Naive thymus-derived CD4-positive, alpha-beta T cell (primary cell): ENCODE measurements at regions not wholly inside any gene's neighbourhood (a gene's known extent, or its start where the extent isn't known, plus 50 kb on each side); places are given as distances from the start of the nearest gene placed in this dataset.

ENCODE experiments used
- ATAC-seq: fragments of 150-1000 bp; cut with Tn5 transposase; 2 replicates; pipeline ENCODE4 v1.10.0; 2021; ENCODE audit warnings: mild to moderate bottlenecking, moderate library complexity
- CTCF ChIA-PET: fragments of 350-600 bp; sonication (Branson Sonifier 250); formaldehyde crosslinking; loops from one replicate; lab custom pipeline; 2021; ENCODE audit warnings: antibody characterized with exemption; lab: Charles Lee
- POLR2A ChIA-PET: fragments of 350-600 bp; sonication (Branson Sonifier 250); formaldehyde crosslinking; loops from one replicate; lab custom pipeline; 2021; ENCODE audit warnings: antibody characterized with exemption, inconsistent platforms; lab: Charles Lee
- DNase-seq, 9 donors: peaks; one replicate each; pipeline versions ENCODE4 v3.0.0 to v3.0.0-alpha.2; 2020 to 2022; ENCODE audit warnings: mixed read lengths in 1 of 9
- H3K27ac ChIP-seq: one replicate; pipeline ENCODE4 v1.7.0; 2013; ENCODE audit warnings: mild to moderate bottlenecking, low read depth, low read length, moderate library complexity
- H3K27me3 ChIP-seq, 2 donors: one replicate each; pipeline ENCODE4 v1.7.0; 2013; ENCODE audit warnings: low read length in 2 of 2, mild to moderate bottlenecking in 2 of 2, moderate library complexity in 2 of 2; ENCODE audit not compliant: control insufficient read depth in 2 of 2, insufficient read depth in 2 of 2
- H3K36me3 ChIP-seq, 3 experiments: 1 replicate in 2 of 3; 2 replicates in 1 of 3; pipeline ENCODE4 v1.7.0; 2013; ENCODE audit warnings: low read length in 3 of 3, mild to moderate bottlenecking in 3 of 3, moderate library complexity in 1 of 3; ENCODE audit not compliant: insufficient read depth in 3 of 3, control insufficient read depth in 2 of 3
- H3K4me1 ChIP-seq, 2 donors: one replicate each; pipeline ENCODE4 v1.7.0; 2013; ENCODE audit warnings: low read length in 2 of 2, mild to moderate bottlenecking in 2 of 2, moderate library complexity in 1 of 2; ENCODE audit not compliant: control insufficient read depth in 2 of 2, insufficient read depth in 2 of 2
- H3K4me3 ChIP-seq: 2 replicates; pipeline ENCODE4 v1.7.0; 2013; ENCODE audit warnings: mild to moderate bottlenecking, low read length
- H3K9me3 ChIP-seq, 3 experiments: 1 replicate in 2 of 3; 2 replicates in 1 of 3; pipeline ENCODE4 v1.7.0; 2013; ENCODE audit warnings: low read length in 3 of 3; ENCODE audit not compliant: control insufficient read depth in 2 of 3
- H3K27ac Mint-ChIP-seq, 9 donors: one replicate each; pipeline ENCODE4 v1.8.0; 2020 to 2022; ENCODE audit warnings: mixed read lengths in 9 of 9, mild to moderate bottlenecking in 8 of 9, moderate library complexity in 5 of 9, inconsistent platforms in 2 of 9
- H3K27me3 Mint-ChIP-seq, 5 donors: one replicate each; pipeline ENCODE4 v1.8.0; 2021 to 2022; ENCODE audit warnings: mixed read lengths in 5 of 5, mild to moderate bottlenecking in 1 of 5
- H3K36me3 Mint-ChIP-seq, 5 donors: one replicate each; pipeline ENCODE4 v1.8.0; 2020 to 2022; ENCODE audit warnings: mixed read lengths in 5 of 5, mild to moderate bottlenecking in 3 of 5, inconsistent platforms in 1 of 5
- H3K4me1 Mint-ChIP-seq, 7 donors: one replicate each; pipeline ENCODE4 v1.8.0; 2020 to 2022; ENCODE audit warnings: mixed read lengths in 7 of 7, mild to moderate bottlenecking in 3 of 7, inconsistent platforms in 1 of 7
- H3K4me3 Mint-ChIP-seq, 10 donors: one replicate each; pipeline ENCODE4 v1.8.0; 2020 to 2022; ENCODE audit warnings: mild to moderate bottlenecking in 10 of 10, mixed read lengths in 10 of 10, moderate library complexity in 6 of 10, inconsistent platforms in 2 of 10
- H3K9me3 Mint-ChIP-seq, 11 donors: one replicate each; pipeline ENCODE4 v1.8.0; 2020 to 2022; ENCODE audit warnings: mixed read lengths in 11 of 11, mild to moderate bottlenecking in 4 of 11, inconsistent platforms in 1 of 11, moderate library complexity in 1 of 11
- intact Hi-C, 2 donors: fragments of 100-400 bp; cut with micrococcal nuclease; formaldehyde crosslinking; loops; one replicate each; pipeline ENCODE4 v1.15.1; 2023

GRCh38 chr22:22759889-22760546, 115.6 kb downstream of the GGTLC2 start:
- Mint-ChIP-seq H3K9me3 (no peaks in the 10 kb centered on the region), H3K4me3 (peak overlapping the region in 1 of 10 donors; percentile 48), H3K36me3 (no peaks in the 10 kb centered on the region), H3K27me3 (no peaks in the 10 kb centered on the region), H3K4me1 (peaks cover 0 to 25% (median 18%) of the 10 kb centered on the region in 7 donors), H3K27ac (peak overlapping the region in 1 of 9 donors; percentile 14)
- ATAC-seq: no peak
- intact Hi-C loops: no loop called here
- CTCF ChIA-PET: interaction anchor here (0.7 to 1.4 kb wide), 4 partner anchors 9 to 197 kb away, joined by 3 to 4 read pairs (median 3); no protein-coding TSS in a partner anchor
- Histone ChIP-seq H3K9me3 (no peaks in the 10 kb centered on the region), H3K4me1 (peaks cover 0 to 67% of the 10 kb centered on the region in 2 donors), H3K27ac (no peak overlapping the region), H3K27me3 (no peaks in the 10 kb centered on the region), H3K36me3 (no peaks in the 10 kb centered on the region), H3K4me3 (peak overlapping the region; percentile 46)
- POLR2A ChIA-PET: no interaction called here
- DNase-seq: no peak

- ChIA-PET CTCF (interaction anchor here (1.0 to 1.9 kb wide), 2 partner anchors 8 to 49 kb away, joined by 3 to 4 read pairs; no protein-coding TSS in a partner anchor), POLR2A (interaction anchor here (0.6 kb wide), 1 partner anchor 1071 kb away, joined by 3 read pairs; no protein-coding TSS in a partner anchor)
- Mint-ChIP-seq H3K27ac (no peak overlapping the region), H3K36me3 (no peaks in the 10 kb centered on the region), H3K4me1 (peaks cover 0 to 21% (median 10%) of the 10 kb centered on the region in 7 donors), H3K4me3 (no peak overlapping the region), H3K9me3 (no peaks in the 10 kb centered on the region), H3K27me3 (peaks cover 0 to 5% (median under 1%) of the 10 kb centered on the region in 5 donors)
- Histone ChIP-seq H3K27me3 (no peaks in the 10 kb centered on the region), H3K36me3 (no peaks in the 10 kb centered on the region), H3K9me3 (no peaks in the 10 kb centered on the region), H3K4me3 (no peak overlapping the region), H3K4me1 (peaks cover 0 to 52% of the 10 kb centered on the region in 2 donors), H3K27ac (no peak overlapping the region)
- DNase-seq (no peak), ATAC-seq (no peak)
- intact Hi-C loops: no loop called here
These were observed 117.2 kb downstream of the GGTLC2 start for GRCh38 chr22:22761606-22761962.

- no peaks in the 10 kb centered on the region for H3K9me3 Mint-ChIP-seq
- no peaks in the 10 kb centered on the region for H3K9me3 ChIP-seq
- peaks cover 0 to 15% (median 4%) of the 10 kb centered on the region in 7 donors for H3K4me1 Mint-ChIP-seq
- no peak overlapping the region for H3K27ac Mint-ChIP-seq
- peaks cover 0 to 51% of the 10 kb centered on the region in 2 donors for H3K4me1 ChIP-seq
- H3K36me3 Mint-ChIP-seq: no peaks in the 10 kb centered on the region
- no peak for ATAC-seq
- H3K36me3 ChIP-seq: no peaks in the 10 kb centered on the region
- intact Hi-C loops: no loop called here
- H3K4me3 ChIP-seq: no peak overlapping the region
- H3K27me3 ChIP-seq: no peaks in the 10 kb centered on the region
- POLR2A ChIA-PET: interaction anchor here (0.6 kb wide), 1 partner anchor 1070 kb away, joined by 3 read pairs; no protein-coding TSS in a partner anchor
- H3K4me3 Mint-ChIP-seq: no peak overlapping the region
- CTCF ChIA-PET: interaction anchor here (1.0 to 1.9 kb wide), 4 partner anchors 9 to 122 kb away, joined by 3 to 5 read pairs (median 4); no protein-coding TSS in a partner anchor
- no peak overlapping the region for H3K27ac ChIP-seq
- H3K27me3 Mint-ChIP-seq: peaks cover 0 to 5% (median 2%) of the 10 kb centered on the region in 5 donors
- DNase-seq: no peak
These were observed 117.8 kb downstream of the GGTLC2 start for GRCh38 chr22:22761963-22762772.

- POLR2A ChIA-PET: no interaction called here
- Histone ChIP-seq H3K9me3 (no peaks in the 10 kb centered on the region), H3K4me3 (no peak overlapping the region), H3K36me3 (no peaks in the 10 kb centered on the region), H3K27me3 (no peaks in the 10 kb centered on the region), H3K27ac (no peak overlapping the region), H3K4me1 (peaks cover 0 to 44% of the 10 kb centered on the region in 2 donors)
- Mint-ChIP-seq H3K9me3 (no peaks in the 10 kb centered on the region), H3K36me3 (no peaks in the 10 kb centered on the region), H3K4me1 (peaks cover 0 to 9% (median 0%) of the 10 kb centered on the region in 7 donors), H3K27me3 (peaks cover 0 to 13% (median 5%) of the 10 kb centered on the region in 5 donors), H3K4me3 (no peak overlapping the region), H3K27ac (no peak overlapping the region)
- CTCF ChIA-PET: interaction anchor here (1.0 to 1.8 kb wide), 3 partner anchors 10 to 121 kb away, joined by 3 to 5 read pairs (median 4); no protein-coding TSS in a partner anchor
- intact Hi-C loops: no loop called here
- ATAC-seq (no peak), DNase-seq (no peak)
These were observed 119.1 kb downstream of the GGTLC2 start for GRCh38 chr22:22763512-22763911.

- ATAC-seq: no peak
- no peaks in the 10 kb centered on the region for H3K9me3 Mint-ChIP-seq
- peaks cover 0 to 7% (median 0%) of the 10 kb centered on the region in 7 donors for H3K4me1 Mint-ChIP-seq
These were observed 119.7 kb downstream of the GGTLC2 start for GRCh38 chr22:22764085-22764484.

GRCh38 chr22:22767876-22768602, 119.6 kb upstream of the IGLL5 start:
- ATAC-seq (no peak), DNase-seq (no peak)
- H3K9me3 ChIP-seq: no peaks in the 10 kb centered on the region
- ChIA-PET POLR2A (no interaction called here), CTCF (interaction anchor here (1.3 to 2.3 kb wide), 2 partner anchors 15 to 116 kb away, joined by 4 to 8 read pairs; no protein-coding TSS in a partner anchor)
- intact Hi-C loops: no loop called here
- no peak overlapping the region for H3K27ac ChIP-seq
- no peaks in the 10 kb centered on the region for H3K27me3 ChIP-seq
- no peak overlapping the region for H3K4me3 Mint-ChIP-seq
- H3K4me3 ChIP-seq: no peak overlapping the region
- peaks cover 5 to 26% (median 11%) of the 10 kb centered on the region in 5 donors for H3K27me3 Mint-ChIP-seq
- H3K27ac Mint-ChIP-seq: no peak overlapping the region
- H3K36me3 ChIP-seq: no peaks in the 10 kb centered on the region
- H3K4me1 Mint-ChIP-seq: peaks cover 0 to 5% (median 0%) of the 10 kb centered on the region in 7 donors
- H3K9me3 Mint-ChIP-seq: peaks cover 0 to 2% (median 0%) of the 10 kb centered on the region in 11 donors
- H3K4me1 ChIP-seq: peaks cover 0 to 46% of the 10 kb centered on the region in 2 donors
- H3K36me3 Mint-ChIP-seq: no peaks in the 10 kb centered on the region

More at GRCh38 chr22:22764085-22764484, 119.7 kb downstream of the GGTLC2 start:
- no peak overlapping the region for H3K4me3 Mint-ChIP-seq
- DNase-seq: no peak
- no peaks in the 10 kb centered on the region for H3K36me3 ChIP-seq
- POLR2A ChIA-PET: no interaction called here
- peaks cover 0 to 48% of the 10 kb centered on the region in 2 donors for H3K4me1 ChIP-seq
- H3K9me3 ChIP-seq: no peaks in the 10 kb centered on the region
- H3K27me3 ChIP-seq: no peaks in the 10 kb centered on the region
- no peak overlapping the region for H3K27ac ChIP-seq
- intact Hi-C loops: loop anchor here in 1 of 2 donors (2.0 kb wide), 1 partner anchor 57 kb away; no protein-coding TSS in a partner anchor
- H3K27ac Mint-ChIP-seq: peak overlapping the region in 1 of 9 donors; percentile 25
- no peak overlapping the region for H3K4me3 ChIP-seq
- CTCF ChIA-PET: interaction anchor here (1.0 to 1.5 kb wide), 2 partner anchors 11 to 15 kb away, joined by 3 read pairs; no protein-coding TSS in a partner anchor
- H3K36me3 Mint-ChIP-seq: no peaks in the 10 kb centered on the region
- peaks cover 5 to 19% (median 7%) of the 10 kb centered on the region in 5 donors for H3K27me3 Mint-ChIP-seq
